ENCODE measurements at regions not wholly inside any gene's neighbourhood (a gene's known extent, or its start where the extent isn't known, plus 50 kb on each side); places are given as distances from the start of the nearest gene placed in this dataset.

DNA sequence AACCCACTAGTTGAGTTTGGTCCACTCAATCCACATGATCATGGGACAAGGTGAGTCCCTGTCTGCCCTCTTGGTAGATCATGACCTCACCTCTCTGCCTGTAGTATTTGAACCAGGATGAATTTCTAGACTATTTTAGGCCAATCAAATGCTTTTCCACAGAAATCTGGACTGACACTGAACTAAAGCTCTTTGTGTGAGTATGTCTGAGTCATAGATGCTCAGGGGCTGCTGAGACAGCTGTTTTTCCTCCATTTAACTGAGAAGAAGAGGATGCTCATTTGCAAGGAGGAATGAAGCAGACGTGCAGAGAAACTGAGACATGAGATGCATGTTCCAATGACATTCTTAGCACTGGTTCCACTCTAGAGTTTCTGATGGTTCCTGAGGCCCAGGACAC lies 77.3 kb upstream of the TMEM47 start:
- no peak for TF ChIP-seq POLR2A (IDR thresholded peaks at IDR 0.05)
- no peak for TF ChIP-seq CTCF (IDR thresholded peaks at IDR 0.05)
